Peyer's patch (tissue), 4 donors: ENCODE measurements at regions not wholly inside any gene's neighbourhood (a gene's known extent, or its start where the extent isn't known, plus 50 kb on each side); places are given as distances from the start of the nearest gene placed in this dataset.

Source experiments
- CTCF ChIP-seq, 6 experiments: fragments of 450-650 bp in 4 of 6; fragments of 200-600 bp in 2 of 6; sonication (generic) in 1 of 6; IDR thresholded peaks; one replicate each; pipeline ENCODE4 v1.5.1; 2017 to 2019; ENCODE audit warnings: antibody characterized with exemption in 6 of 6, mild to moderate bottlenecking in 3 of 6, moderate library complexity in 1 of 6
- POLR2A ChIP-seq, 2 donors: fragments of 450-650 bp; IDR thresholded peaks; one replicate each; pipeline ENCODE4 v1.5.1; 2017; ENCODE audit warnings: antibody characterized with exemption in 2 of 2, mild to moderate bottlenecking in 2 of 2, moderate library complexity in 2 of 2

GRCh38 chr9:75461183-75461582, 372.9 kb downstream of the OSTF1 start:
- TF ChIP-seq POLR2A (IDR thresholded peaks at IDR 0.05) = no peak
- TF ChIP-seq CTCF (IDR thresholded peaks at IDR 0.05) = no peak
